ENCODE measurements at regions not wholly inside any gene's neighbourhood (a gene's known extent, or its start where the extent isn't known, plus 50 kb on each side); places are given as distances from the start of the nearest gene placed in this dataset.
"Not testable (repeated sequence)": the region's sequence is repeated elsewhere in the genome, so short reads cannot be mapped to it uniquely, and the experiment has no call there.

DNA sequence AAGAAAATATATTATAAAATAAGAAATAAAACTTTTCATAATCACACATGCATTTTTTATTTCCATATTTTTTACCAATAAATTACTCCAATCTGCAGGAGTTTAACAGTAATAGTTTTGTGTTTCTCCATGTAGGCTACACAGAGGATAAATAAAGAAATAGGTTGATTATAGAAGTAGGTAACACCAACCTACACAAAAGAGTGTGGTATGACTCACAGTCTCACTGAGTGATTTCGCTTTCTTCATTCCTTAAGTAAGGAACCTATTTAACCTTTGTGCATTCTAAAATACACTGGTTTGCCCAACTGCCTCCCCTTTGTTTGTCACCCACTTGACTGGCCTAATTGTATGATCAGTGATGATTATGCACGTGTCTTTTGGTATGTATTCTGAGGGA is 244.2 kb upstream of the RIMS1 start:
- DNase-seq = no peak

DNA sequence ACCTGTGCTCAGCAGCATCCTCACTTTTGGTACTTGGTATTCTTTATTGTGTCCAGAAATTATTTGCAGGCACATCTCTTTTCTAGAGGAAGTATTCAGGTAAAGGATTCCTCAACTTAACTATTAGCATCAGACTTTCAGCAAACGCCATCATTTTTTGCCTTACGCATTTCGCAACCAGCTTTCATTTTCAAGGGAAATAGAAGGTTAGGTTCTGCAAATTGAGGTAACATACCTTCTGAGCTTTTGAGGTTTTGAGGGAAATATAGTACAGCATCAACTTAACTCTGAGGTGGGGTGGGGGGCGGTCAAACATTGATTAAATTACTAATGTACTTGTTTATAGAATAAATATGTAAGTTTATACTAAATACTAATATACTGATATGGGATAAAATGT is 243.6 kb upstream of the RIMS1 start:
- DNase-seq = no peak

DNA sequence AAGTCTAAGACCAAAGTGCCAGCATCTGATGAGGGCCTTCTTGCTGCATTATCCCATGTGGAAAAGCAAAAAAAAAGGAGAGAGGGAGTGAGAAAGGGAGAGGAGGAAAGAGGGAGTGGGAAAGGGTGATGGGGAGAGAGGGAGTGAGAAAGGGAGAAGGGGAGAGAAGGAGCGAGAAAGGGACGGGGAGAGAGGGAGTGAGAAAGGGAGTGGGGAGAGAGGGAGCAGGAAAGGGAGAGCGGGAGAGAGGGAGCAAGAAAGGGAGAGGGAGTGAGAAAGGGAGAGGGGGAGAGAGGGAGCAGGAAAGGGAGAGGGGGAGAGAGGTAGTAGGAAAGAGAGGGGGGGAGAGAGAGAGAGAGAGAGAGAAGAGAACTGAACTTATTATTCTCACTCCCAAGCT is 241.1 kb upstream of the RIMS1 start:
- no peak for DNase-seq

DNA sequence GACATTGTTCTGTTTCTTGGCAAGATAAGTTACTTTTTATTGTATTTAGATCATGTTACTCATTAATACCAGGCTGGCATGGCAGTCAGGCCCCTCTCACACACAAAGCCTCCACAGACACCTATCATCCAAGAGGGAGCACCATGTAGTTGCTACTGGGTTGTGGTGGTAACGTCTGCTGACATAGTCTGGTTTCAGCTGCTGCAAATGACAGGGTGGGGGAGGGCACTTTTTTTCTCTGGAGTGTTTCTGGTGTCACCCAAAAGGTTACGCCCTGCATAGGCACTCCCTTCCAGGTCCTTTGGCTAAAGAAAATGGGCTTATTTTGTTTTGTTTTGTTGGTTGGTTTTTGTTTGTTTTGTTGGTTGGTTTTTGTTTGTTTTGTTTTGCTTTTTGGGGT is 236.4 kb upstream of the RIMS1 start:
- DNase-seq = no peak

DNA sequence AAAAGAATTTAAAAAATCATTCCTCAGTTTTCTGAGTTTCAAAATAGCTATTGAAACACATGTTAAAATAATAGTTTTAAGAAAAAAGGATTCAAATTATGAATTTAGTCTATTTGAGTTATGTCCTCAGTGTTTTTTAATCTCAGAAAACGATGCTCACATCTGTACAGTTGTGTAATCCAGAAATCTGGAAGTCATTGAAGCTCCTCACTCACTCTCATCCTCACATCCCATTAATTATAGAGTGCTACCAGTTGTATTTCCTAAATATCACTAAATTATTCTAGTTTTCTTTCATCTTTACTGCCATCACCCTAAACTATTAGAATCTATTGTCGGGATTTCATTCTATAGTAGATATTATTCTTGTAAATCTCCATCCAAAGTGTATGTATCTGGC is 234.7 kb upstream of the RIMS1 start:
- no peak for DNase-seq

DNA sequence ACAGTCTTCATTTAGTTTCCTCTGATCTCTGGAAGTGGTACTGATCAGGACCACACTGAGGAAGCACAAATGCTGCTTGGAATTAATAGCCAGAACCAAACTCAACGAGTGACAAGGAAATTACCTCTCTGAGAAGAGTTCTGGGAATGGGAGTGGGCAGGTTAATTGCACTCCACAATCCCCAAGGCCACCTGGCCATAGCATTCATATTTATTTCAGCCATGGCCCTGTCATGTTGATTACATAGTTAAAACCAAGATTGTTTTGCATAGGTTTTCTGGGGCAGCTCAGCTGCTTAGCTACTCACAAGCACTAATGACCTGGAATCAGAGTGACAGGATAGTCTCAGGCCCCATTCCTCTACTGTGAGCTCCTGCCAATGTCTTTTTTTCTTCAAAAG is 230.2 kb upstream of the RIMS1 start:
- DNase-seq = peak; percentile 68

DNA sequence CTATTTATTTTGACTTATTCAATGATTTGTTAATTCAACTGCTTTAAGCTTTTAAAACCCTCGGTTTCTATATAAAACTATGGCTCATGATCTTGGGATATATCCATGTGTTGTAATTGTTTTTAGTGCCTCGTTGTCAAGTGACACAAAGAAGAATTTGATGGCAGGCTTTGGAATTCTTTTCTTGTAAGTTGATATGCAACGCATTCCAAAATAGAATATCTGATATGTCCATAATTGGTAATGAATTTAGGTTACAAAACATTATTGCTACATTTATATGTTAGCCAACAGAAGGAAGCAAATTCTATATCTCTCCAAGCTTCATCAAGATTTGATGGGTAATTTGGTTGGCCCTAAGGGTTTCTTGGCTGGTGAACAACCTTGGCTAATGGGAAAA is 220.4 kb upstream of the RIMS1 start:
- no peak for DNase-seq

DNA sequence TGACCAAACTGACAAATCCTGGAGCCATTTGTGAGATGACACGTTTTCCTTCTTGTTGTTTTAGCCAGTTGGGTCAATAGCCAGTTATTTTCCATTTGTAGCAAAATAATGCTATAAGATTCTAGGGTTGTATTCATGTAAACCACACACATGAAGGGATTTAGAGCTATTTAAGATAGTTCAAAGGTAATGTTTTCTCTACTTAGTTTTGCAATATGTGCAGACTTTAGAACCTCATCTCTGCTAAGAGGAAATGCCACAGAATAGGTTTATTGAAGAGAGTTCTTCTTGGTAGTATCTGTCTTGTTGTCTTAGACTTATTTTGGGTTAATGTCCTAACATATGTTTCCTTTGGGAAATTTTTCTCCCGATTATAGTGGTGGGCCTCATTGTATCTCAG is 213.5 kb upstream of the RIMS1 start:
- no peak for DNase-seq

DNA sequence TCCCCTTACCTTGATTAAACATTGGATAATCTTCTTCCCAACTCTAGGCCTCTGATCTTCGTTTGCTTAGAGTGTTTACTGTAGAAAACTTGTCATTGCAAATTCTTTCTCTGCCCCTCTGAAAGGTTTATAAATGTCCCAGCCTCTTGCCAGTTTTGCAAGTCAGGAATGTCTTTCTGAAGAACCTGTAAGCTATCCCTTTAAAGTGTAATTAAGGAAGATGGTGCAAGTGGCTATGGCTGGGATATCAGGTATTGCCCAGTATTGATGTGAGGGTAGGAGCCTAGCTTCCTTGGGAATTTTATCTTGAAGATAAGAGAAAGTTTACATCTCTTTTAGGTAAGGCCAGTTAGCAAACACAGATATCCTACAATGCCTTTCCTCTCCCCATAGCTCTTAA is 211.0 kb upstream of the RIMS1 start:
- no peak for DNase-seq

DNA sequence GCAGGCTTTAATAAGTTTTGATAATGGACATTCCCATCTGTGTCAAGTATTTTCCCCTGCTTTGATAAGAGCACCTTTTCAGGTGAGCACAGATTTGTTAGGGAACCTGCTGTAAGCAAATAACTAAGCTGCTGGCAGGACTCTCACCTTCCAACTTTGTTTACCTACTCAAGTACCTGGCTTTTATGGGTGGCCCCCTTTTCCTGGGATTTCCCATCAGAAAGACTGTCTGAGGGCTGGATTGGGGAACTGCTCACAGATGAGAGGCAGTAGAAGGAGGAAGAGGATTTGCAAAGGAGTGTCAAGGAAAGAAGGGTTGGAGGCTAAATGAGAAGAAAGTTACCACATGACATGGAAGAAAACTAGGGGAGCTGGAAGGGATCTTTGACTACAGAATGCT is 210.1 kb upstream of the RIMS1 start:
- DNase-seq = no peak

DNA sequence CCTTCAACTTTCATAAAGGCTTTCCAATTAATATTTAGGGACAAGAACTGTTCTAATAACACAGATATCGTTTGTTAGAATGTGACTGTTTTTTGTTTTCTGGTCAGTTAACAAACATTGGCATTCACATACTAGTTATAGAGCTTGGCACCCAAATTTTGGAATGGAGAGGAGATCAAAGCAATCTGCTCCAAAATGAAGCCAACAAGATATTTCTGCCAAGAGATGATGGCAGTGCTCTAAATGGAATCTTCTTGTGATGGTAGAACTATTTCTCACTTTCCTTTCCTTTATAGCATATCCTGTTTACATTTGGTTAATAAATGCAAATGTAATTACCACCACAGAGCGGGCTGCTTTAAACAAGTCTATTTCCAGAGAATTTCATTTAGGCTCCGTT is 208.3 kb upstream of the RIMS1 start:
- no peak for DNase-seq

DNA sequence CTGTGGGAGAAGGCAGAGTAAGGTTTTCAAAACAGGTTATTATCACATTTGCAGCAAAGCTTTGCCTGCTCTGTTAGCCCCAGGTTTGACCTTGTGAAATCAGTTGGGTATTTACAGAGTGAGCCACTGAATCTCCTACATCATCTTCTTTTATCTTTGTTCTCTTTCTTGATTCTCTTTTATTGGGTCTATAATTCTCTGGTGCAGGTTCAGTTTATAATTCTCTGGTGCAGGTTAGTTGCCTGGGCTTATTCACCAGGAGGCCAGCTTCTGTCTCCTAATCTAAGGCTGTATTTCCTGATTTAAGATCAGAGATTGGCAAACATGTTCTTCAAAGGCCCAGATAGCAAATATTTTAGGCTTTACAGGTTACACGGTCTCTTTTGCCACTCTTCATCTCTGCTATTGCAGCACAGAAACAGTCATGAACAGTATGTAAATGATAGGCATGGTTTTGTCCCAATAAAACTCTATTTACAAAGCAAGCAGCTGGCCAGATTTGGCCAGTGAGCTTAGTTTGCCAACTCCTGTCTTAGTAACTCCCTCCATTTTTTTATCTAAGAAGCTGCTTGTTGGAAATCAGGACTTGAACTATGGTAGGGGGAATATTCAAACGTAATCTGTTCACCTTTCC is 205.0 kb upstream of the RIMS1 start:
- no peak for DNase-seq

DNA sequence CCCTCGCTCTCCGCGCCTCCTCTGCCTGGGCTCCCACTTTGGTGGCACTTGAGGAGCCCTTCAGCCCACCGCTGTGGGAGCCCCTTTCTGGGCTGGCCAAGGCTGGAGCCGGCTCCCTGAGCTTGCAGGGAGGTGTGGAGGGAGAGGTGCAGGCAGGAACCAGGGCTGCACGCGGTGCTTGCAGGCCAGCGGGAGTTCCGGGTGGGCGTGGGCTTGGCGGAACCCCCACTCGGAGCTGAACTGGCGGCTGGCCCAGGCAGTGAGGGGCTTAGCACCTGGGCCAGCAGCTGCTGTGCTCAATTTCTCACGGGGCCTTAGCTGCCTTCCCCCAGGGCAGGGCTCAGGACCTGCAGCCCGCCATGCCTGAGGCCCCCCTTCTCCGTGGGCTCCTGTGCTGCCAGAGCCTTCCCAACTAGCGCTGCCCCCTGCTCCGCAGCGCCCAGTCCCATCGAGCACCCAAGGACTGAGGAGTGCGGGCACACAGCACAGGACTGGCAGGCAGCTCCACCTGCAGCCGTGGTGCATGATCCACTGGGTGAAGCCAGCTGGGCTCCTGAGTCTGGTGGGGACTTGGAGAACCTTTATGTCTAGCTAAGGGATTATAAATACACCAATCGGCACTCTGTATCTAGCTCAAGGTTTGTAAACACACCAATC is 200.2 kb upstream of the RIMS1 start:
- not testable (repeated sequence) for DNase-seq

DNA sequence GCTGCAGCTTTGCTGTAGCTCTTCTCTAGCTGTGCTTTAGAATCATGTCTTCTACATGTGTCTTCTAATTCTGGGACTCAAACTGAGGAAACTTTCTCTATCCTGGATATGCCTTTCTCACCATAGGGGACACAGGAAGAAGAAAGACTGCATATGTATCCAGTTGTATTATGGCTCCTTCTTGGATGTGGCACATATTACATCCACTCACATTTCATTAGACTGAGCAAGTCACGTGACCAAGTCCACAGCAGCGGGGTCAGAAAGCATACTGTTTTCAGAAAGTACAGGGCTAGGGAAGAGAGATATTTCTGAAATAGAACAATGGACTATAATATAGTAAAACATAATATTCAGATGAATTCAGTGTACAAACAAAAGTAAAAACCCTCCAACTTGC is 187.6 kb upstream of the RIMS1 start:
- no peak for DNase-seq

DNA sequence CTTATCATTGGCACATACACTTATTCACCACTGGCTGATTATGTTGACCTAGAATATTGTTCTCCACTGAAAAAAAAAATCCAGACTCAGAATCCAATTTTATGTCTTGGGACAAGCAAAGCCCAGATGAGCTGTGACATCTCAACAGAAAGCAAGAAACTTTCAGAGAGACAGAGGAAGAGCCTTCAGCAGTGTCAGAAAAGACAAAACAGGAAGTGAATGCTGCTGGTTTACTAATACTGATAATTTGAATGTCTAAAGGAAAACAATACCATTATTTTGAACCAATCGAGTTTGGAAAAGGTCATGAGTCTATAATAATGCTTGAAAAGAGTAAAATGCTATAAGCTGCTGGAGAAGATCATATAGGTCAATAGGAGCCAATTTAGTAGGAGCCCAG is 179.8 kb upstream of the RIMS1 start:
- DNase-seq = no peak

DNA sequence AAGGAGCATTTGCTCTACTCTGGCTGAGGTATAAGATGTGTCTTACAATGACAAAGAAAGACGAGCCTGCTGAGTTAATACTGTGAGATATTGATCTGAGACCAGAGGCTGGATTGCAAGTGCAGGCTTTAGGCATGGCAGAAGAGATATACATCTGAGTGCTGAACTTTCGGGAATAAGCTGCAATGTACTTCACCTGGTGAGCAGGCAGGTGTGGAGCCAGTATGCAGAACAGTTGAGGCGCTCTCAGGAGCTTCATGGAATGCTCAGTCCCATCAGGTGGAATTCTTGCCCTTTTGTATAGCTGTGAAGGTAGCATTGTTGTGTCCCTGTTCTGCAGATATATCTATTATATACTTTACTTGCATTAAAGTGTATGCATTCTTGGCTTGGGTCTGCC is 179.3 kb upstream of the RIMS1 start:
- no peak for DNase-seq

DNA sequence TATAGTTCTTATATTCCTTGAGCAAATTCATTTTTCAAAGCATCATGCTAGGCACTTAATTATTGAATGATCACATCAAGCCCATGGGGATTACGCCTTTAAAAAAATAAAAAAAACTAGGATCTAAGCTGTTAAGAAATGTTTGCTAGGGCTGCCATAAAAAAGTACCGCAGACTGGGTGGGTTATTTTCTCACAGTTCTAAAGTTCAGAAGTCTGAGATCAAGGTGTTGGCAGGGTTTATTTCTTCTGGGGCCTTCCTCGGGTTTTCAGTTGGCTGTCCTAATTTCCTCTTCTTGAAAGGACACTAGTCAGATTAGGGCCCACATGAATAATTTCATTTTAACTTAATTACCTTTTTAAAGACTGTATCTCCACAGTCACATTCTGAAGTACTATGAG is 165.6 kb upstream of the RIMS1 start:
- no peak for DNase-seq

DNA sequence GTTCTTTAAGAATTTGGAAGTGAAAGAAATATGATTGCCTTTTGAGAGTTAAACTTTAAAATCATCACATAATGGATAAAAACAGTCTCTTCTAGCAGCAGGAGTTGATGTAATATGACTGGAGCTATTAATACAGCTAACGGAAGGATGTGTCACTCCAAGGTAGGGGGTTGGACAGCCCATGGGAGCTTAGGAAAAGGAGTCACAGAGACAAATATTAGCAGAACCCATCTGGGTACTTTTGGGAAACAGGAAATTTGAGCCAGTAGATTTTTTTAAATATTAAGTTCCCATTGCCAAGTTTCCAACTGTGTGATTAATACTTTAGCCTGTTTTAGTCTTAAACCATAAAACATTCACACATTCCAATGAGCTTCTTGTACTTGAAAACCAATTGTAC is 164.7 kb upstream of the RIMS1 start:
- no peak for DNase-seq

DNA sequence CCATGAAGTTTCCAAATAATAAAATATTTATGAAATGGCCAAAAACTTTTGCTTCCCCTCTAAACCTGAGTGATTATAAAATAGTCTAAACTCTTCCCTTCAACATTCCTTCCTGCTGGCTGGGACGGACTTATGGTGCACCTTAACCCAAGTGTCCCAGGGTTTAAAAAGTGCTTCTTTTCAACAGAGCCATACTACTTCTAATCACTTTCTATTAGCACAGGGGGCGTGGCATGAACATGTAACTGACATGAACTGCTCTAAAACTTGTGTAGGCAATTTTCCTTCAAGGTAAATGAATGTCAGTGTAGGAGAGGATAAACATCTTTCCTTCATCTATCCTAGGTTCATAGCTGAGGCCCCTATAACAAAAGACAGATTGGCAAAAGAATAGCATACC is 163.6 kb upstream of the RIMS1 start:
- no peak for DNase-seq

DNA sequence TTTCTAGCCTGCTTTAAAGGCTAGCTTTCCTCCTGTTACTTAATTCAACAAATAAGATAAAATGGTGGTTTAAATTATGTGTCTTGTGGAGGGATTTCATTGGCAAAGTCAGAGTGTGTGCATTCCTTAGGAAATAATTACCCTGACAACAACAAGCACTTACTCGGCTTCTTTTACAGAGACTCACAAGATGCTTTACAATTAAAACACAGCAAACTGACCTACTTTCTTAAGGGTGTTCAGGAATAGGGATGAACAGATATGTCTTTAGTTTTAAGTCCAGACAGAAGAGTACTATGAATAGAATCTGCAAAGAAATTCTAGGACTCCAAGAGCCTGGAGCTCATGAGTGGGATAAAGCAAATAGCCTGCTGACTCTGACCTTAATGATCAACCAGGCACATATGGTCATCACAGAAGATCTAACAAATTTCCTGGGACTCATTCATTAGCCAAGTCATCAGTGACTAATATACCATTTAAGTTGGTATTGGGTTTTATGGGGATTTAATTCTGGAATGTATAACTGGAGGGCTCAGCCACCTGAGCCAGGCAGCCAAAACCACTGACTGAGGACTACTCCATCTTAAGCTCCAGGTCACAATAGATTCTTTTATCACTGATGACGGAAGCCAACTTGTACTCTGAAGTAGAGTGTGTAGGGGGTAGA is 161.8 kb upstream of the RIMS1 start:
- no peak for DNase-seq

DNA sequence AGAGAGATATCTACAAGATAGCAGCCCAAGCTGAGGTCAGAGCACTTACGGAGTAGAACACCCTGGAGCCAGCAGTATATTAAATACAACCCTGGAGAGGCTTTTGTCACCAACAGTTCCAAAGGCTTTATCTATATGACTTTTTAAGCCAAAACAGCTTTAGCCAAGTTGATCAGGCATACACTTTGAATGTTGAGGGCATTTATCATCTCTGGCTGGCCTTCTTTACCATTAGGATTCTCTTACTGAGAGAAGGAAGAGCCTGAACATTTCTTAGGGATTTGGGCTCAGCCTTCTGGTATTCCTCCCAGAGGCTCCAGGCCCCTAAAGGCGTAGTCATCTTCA is 161.3 kb upstream of the RIMS1 start:
- no peak for DNase-seq

DNA sequence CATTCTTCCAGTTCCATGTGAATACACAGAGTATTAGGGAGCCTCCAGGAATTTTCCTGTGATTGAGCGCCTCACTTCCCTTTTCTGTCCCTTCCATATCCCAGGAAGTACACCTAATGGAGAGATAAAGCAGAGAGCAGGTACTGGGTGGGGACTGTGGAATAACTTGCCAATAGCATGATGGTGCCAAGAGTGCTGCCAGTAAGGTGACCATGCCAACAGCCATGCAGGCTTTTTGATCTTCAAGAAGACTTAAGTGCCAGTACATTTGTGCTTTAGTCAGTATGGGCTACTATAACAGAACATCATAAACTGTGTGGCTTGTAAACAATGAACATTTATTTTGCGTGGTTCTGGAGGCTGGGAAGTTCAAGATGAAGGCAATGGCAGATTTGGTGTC is 160.2 kb upstream of the RIMS1 start:
- DNase-seq = no peak

DNA sequence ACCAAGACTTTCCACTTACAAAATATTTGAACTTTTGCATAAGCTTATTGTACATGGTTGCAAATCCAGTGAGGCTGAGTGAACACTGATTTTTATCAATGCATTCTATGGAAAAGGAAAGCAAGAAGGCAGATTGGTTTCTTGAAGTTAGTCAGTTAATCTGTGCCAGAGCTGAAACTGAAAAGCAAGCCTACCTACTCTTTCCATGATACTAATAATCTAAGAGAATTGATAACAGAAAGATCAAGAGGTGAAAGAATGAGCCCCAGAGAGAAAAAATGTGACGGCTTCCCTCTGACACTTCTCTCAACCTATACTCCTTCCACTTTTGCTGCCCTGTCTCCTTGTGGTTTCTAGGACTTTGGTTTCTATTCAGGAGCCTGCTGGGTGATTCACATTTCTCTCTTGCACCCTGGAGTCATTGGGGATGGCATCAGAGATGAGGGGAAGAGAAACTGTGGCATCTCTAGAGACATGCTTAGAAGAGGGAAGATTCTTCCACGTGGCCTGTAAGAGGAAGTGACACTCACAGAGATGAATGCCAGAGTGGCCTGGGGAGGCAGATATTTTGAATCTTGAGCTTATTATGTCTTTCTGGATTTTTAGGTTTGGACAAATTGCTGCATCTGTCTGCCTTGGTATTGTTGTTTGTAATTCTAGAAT is 158.6 kb upstream of the RIMS1 start:
- DNase-seq = no peak

DNA sequence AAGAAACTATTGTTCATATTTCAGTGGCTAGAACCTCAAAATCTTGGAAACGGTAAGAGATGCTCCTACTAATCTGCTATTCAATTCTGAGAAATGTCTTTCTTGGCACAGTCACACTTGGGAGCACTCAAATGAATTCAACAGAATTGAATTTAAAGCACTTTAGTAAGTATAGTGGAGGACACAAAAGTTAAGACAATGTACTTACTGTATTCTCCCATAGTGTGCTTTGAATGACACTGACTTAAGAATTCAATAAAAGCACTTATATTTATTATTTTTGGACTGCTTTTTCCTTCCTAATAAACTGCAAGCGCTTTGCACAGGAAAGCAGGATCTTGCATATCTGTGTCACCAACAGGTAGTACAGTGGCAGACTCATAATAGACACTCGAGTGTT is 156.1 kb upstream of the RIMS1 start:
- no peak for DNase-seq
